T-helper 17 cell (primary cell): ENCODE measurements at regions not wholly inside any gene's neighbourhood (a gene's known extent, or its start where the extent isn't known, plus 50 kb on each side); places are given as distances from the start of the nearest gene placed in this dataset.
"Not testable (repeated sequence)": the region's sequence is repeated elsewhere in the genome, so short reads cannot be mapped to it uniquely, and the experiment has no call there.

Source experiments
- ATAC-seq: fragments of 150-1000 bp; cut with Tn5 transposase; 2 replicates; pipeline ENCODE4 v1.10.0; 2021; ENCODE audit warnings: mild to moderate bottlenecking, moderate library complexity
- DNase-seq, 3 donors: peaks; one replicate each; pipeline versions ENCODE4 v3.0.0 to v3.0.0-alpha.2; 2020 to 2021
- H3K9me3 ChIP-seq: one replicate; pipeline ENCODE4 v1.7.0; 2013; ENCODE audit warnings: low read length, mild to moderate bottlenecking; ENCODE audit not compliant: control insufficient read depth, poor library complexity, severe bottlenecking
- H3K27ac Mint-ChIP-seq: one replicate; pipeline ENCODE4 v1.8.0; 2022; ENCODE audit warnings: mild to moderate bottlenecking, moderate library complexity, mixed read lengths
- H3K27me3 Mint-ChIP-seq: one replicate; pipeline ENCODE4 v1.8.0; 2022; ENCODE audit warnings: mixed read lengths
- H3K36me3 Mint-ChIP-seq: one replicate; pipeline ENCODE4 v1.8.0; 2022; ENCODE audit warnings: low read depth, mixed read lengths
- H3K4me1 Mint-ChIP-seq: one replicate; pipeline ENCODE4 v1.8.0; 2022; ENCODE audit warnings: mild to moderate bottlenecking, mixed read lengths
- H3K4me3 Mint-ChIP-seq: one replicate; pipeline ENCODE4 v1.8.0; 2022; ENCODE audit warnings: mild to moderate bottlenecking, moderate library complexity, mixed read lengths

DNA sequence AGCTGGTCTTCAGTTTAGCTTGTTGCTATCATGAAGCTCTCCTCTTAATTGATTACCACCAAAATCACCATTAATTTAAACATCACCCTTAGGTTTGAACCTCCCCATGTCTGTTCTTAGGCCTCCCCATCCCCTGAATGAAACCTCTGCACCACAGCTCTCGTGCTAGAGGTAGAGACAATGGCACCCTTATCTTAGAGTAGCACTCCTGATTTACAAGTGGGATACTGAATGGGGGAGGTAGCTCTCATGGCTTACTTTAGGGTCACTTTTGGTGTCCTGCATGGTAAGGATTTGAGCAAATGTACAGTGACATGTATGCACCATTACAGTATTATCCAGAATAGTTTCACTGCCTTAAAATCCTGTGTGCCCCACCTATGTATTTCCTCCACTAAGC, 115.6 kb upstream of the ADTRP start:
- no peak for DNase-seq
- no peaks in the 10 kb centered on the region for H3K36me3 Mint-ChIP-seq
- no peak overlapping the region for H3K4me3 Mint-ChIP-seq
- no peaks in the 10 kb centered on the region for H3K4me1 Mint-ChIP-seq
- no peaks in the 10 kb centered on the region for H3K27me3 Mint-ChIP-seq
- no peak for ATAC-seq
- H3K27ac Mint-ChIP-seq = no peak overlapping the region
- H3K9me3 ChIP-seq = no peaks in the 10 kb centered on the region

DNA sequence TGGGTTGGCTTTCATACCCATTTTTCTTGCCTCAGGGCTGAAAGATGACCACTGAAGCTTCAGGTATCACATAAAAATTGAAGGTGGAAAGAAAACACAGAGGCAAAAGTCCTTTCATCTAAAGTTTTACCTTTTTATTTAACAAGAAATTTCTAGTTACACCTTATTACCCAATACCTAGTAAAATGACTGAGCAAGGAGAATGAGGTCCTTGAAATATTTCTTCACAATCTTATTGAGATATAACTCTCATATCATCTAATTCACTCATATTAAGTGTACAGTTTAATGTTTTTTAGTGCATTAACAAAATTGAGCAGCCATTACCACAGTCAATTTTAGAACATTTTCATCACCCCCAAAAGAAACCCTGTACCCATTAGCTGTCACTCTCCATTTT, 112.9 kb upstream of the ADTRP start:
- Mint-ChIP-seq H3K27me3 (no peaks in the 10 kb centered on the region), H3K36me3 (no peaks in the 10 kb centered on the region), H3K4me1 (no peaks in the 10 kb centered on the region), H3K27ac (no peak overlapping the region), H3K4me3 (no peak overlapping the region)
- H3K9me3 ChIP-seq = no peaks in the 10 kb centered on the region
- no peak for DNase-seq
- no peak for ATAC-seq

DNA sequence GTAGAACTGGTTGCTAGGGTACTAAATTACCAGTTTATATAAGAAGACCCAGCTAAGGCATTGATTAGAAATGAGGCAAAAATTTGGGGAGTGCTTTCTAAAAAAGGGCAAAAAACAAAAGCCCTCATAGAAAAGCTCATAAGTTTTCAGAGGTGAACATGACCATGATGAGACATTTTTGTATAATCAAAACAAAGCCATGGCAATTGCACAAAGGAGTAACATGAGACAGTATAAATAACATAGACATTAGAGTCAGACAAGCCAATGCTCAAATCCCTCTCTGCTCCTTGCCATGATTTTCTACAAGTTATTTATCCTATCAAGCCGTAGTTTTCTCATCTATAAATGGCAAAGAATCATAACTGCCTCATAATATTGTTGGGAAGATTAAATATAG, 112.2 kb upstream of the ADTRP start:
- H3K4me1 Mint-ChIP-seq = no peaks in the 10 kb centered on the region
- no peaks in the 10 kb centered on the region for H3K36me3 Mint-ChIP-seq
- no peaks in the 10 kb centered on the region for H3K27me3 Mint-ChIP-seq
- no peak overlapping the region for H3K4me3 Mint-ChIP-seq
- H3K27ac Mint-ChIP-seq = no peak overlapping the region
- DNase-seq (no peak), ATAC-seq (no peak)
- no peaks in the 10 kb centered on the region for H3K9me3 ChIP-seq

DNA sequence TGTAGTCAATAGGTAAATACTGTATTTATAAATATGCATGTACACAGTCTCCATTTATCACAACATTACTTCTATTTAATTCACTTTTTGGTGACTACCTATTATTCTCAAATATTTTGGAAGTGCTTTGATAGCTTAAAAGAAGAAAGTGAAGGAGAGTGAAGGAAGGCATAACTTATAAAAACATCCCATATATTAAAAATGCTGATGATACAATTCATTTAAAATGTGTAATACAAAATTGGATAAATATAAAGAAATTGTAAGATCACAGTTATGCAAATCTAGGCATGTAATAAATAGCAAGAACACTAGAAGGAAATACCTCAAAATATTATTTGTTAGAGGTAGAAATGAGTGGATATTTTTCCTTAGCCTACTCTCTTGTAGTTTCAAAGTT, 111.6 kb upstream of the ADTRP start:
- Mint-ChIP-seq H3K4me1 (no peaks in the 10 kb centered on the region), H3K36me3 (no peaks in the 10 kb centered on the region), H3K4me3 (no peak overlapping the region), H3K27ac (no peak overlapping the region), H3K27me3 (no peaks in the 10 kb centered on the region)
- no peak for DNase-seq
- ATAC-seq = no peak
- no peaks in the 10 kb centered on the region for H3K9me3 ChIP-seq

DNA sequence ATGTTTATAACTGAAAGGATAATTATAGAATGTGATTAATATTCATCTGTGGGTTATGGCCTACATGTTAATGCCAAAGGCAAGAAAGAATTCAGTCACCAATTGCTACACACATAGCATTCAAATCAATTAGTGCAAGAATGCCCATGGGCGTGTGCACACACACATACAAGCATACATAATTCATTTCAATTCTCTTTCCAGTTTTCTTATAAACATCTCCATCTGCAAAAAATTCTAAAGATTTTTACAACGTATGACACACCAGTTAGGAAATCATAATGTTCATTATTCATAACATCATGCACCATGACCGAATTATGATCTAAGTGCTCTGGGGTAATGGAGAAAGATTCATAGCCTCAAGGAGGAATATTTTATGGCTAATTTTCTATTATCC, 111.0 kb upstream of the ADTRP start:
- H3K4me1 Mint-ChIP-seq = no peaks in the 10 kb centered on the region
- no peak overlapping the region for H3K4me3 Mint-ChIP-seq
- H3K27ac Mint-ChIP-seq = no peak overlapping the region
- no peak for DNase-seq
- no peaks in the 10 kb centered on the region for H3K27me3 Mint-ChIP-seq
- H3K9me3 ChIP-seq = no peaks in the 10 kb centered on the region
- H3K36me3 Mint-ChIP-seq = no peaks in the 10 kb centered on the region
- ATAC-seq = no peak

DNA sequence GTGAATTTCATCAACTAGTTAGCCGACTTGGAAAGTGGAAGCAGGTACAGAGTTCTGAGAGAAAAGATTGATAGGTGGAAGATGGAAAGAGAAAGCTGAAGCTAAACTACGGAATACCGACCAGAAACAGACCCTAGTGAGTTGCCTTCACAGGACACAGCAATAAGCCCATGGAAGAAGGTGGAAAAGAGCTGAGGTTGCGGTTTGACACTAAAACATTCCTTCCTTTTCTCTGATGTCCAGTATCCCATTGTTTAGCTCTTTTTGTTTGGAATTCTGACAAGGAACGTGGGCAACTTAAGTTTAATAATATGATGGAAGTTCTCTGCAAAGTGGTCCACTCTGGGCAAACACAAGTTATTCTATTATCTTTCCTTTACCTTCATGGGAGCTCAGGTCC, 110.1 kb upstream of the ADTRP start:
- DNase-seq = no peak
- no peaks in the 10 kb centered on the region for H3K9me3 ChIP-seq
- H3K4me1 Mint-ChIP-seq = no peaks in the 10 kb centered on the region
- no peak overlapping the region for H3K4me3 Mint-ChIP-seq
- peak overlapping the region; percentile 10 for H3K27ac Mint-ChIP-seq
- H3K36me3 Mint-ChIP-seq = no peaks in the 10 kb centered on the region
- no peaks in the 10 kb centered on the region for H3K27me3 Mint-ChIP-seq
- ATAC-seq = no peak

DNA sequence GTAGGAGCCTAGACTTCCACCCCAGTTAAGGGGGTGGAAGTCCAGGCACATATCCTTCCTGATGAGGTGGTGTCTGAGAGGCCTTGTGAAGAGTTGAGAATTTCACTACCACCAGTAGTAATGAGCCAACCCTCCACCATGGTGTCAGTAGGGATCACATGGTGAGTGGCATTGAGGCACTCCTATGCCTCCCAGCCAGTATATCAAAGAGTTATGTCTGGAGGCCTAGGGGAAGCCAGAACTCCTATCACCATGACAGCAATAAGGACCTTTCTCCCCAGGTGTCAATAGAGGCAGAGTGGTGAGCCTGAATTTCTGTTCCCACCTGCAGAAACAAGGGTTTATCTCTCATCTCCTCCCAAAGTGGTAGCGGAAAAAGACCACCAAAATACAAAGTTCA, 106.6 kb upstream of the ADTRP start:
- no peaks in the 10 kb centered on the region for H3K9me3 ChIP-seq
- no peak overlapping the region for H3K27ac Mint-ChIP-seq
- no peak overlapping the region for H3K4me3 Mint-ChIP-seq
- H3K36me3 Mint-ChIP-seq = no peaks in the 10 kb centered on the region
- DNase-seq (no peak), ATAC-seq (no peak)
- no peaks in the 10 kb centered on the region for H3K4me1 Mint-ChIP-seq
- no peaks in the 10 kb centered on the region for H3K27me3 Mint-ChIP-seq

DNA sequence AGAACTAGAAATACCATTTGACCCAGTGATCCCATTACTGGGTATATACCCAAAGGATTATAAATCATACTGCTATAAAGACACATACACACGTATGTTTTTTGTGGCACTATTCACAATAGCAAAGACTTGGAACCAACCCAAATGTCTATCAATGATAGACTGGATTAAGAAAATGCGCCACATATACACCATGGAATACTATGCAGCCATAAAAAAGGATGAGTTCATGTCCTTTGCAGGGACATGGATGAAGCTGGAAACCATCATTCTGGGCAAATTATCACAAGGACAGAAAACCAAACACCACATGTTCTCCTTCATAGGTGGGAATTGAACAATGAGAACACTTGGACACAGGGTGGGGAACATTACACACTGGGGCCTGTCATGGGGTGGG, 104.9 kb upstream of the ADTRP start:
- not testable (repeated sequence) for H3K9me3 ChIP-seq, H3K27me3 Mint-ChIP-seq, H3K27ac Mint-ChIP-seq, H3K36me3 Mint-ChIP-seq, DNase-seq, H3K4me1 Mint-ChIP-seq, H3K4me3 Mint-ChIP-seq, ATAC-seq

DNA sequence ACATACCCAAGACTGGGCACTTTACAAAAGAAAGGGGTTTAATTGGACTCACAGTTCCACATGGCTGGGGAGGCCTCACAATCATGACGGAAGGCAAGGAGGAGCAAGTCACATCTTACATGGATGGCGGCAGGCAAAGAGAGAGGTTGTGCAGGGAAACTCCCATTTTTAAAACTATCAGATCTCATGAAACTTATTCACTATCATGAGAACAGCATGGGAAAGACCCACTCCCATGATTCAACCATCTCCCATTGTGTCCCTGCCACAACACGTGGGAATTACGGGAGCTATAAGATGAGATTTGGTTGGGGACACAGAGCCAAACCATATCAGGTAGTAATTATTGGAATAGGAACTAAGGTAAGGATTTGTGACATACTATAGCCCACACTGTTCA, 101.6 kb upstream of the ADTRP start:
- H3K4me1 Mint-ChIP-seq, H3K27me3 Mint-ChIP-seq, H3K27ac Mint-ChIP-seq: not testable (repeated sequence)

DNA sequence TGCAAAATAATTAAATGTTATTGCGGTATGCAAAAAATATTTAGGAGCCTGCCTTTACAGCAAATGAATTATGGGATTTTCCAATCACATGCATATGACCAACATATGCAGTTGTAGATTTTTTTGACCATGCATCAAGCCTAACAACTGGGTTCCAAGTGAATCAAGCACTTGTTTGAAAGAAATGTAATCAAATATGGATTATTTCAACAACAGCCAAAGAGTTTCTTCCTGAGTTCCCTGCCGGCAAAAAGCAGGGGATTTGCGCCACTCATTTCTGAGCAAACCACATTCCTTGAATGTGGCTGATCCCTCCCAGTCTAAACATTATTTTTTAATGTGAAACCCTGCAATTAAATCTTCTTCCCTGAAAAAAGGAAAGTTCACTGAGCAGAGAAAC, 100.1 kb upstream of the ADTRP start:
- no peaks in the 10 kb centered on the region for H3K9me3 ChIP-seq
- no peak overlapping the region for H3K4me3 Mint-ChIP-seq
- H3K4me1 Mint-ChIP-seq = no peaks in the 10 kb centered on the region
- DNase-seq (no peak), ATAC-seq (no peak)
- H3K27ac Mint-ChIP-seq = no peak overlapping the region
- peaks cover 15% of the 10 kb centered on the region for H3K27me3 Mint-ChIP-seq
- H3K36me3 Mint-ChIP-seq = peaks cover 3% of the 10 kb centered on the region

More for the DNA sequence above, 101.6 kb upstream of the ADTRP start:
- DNase-seq, ATAC-seq, H3K9me3 ChIP-seq, H3K36me3 Mint-ChIP-seq, H3K4me3 Mint-ChIP-seq: not testable (repeated sequence)

DNA sequence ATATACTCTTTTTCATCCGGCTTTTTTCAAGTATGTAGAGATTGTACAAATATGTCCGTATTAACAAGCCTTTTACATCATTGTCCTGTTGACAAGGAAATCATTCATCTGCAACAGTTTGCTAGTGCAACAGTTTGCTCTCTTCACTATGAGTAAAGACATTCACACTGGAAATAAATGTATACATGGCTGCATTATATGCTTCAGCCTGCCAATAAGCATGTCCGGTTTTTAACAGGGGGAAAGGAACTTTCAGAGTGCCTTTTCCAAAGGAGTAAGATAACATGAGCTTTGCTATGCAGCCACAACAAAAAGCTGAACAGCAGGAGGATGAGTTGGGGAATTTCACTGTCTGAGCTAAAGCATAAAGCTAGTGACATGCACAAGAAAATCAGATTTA, 99.4 kb upstream of the ADTRP start:
- Mint-ChIP-seq H3K4me3 (no peak overlapping the region), H3K36me3 (peaks cover 3% of the 10 kb centered on the region), H3K27me3 (peaks cover 15% of the 10 kb centered on the region), H3K27ac (no peak overlapping the region), H3K4me1 (no peaks in the 10 kb centered on the region)
- DNase-seq (no peak), ATAC-seq (no peak)
- H3K9me3 ChIP-seq = no peaks in the 10 kb centered on the region

DNA sequence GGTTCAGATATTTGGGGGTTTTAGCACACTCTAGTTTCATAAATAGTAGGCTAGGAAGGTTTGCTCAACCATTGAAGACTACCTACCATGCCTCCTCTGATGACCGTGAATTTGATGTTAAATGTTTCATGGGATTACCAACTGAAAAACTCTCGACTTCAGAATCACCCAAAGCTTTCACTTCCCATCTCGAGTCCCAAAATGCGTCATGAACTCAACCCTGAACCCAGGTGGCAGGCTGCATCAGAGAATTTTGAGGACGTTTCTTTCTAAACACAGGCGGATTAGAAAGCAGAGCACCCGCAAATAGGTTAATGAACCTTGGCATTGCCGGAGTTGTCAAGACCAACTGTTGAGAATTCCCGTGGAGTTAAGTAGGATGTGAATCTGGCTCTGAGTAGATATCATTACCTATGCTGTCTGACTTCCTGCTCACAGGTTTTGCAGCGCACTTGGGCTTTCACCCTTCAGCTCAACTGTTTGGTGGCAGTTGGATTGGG, 98.4 kb upstream of the ADTRP start:
- Mint-ChIP-seq H3K27ac (no peak overlapping the region), H3K27me3 (peaks cover 15% of the 10 kb centered on the region), H3K4me3 (no peak overlapping the region), H3K4me1 (no peaks in the 10 kb centered on the region), H3K36me3 (peaks cover 3% of the 10 kb centered on the region)
- DNase-seq (no peak), ATAC-seq (peak; percentile 20)
- no peaks in the 10 kb centered on the region for H3K9me3 ChIP-seq

DNA sequence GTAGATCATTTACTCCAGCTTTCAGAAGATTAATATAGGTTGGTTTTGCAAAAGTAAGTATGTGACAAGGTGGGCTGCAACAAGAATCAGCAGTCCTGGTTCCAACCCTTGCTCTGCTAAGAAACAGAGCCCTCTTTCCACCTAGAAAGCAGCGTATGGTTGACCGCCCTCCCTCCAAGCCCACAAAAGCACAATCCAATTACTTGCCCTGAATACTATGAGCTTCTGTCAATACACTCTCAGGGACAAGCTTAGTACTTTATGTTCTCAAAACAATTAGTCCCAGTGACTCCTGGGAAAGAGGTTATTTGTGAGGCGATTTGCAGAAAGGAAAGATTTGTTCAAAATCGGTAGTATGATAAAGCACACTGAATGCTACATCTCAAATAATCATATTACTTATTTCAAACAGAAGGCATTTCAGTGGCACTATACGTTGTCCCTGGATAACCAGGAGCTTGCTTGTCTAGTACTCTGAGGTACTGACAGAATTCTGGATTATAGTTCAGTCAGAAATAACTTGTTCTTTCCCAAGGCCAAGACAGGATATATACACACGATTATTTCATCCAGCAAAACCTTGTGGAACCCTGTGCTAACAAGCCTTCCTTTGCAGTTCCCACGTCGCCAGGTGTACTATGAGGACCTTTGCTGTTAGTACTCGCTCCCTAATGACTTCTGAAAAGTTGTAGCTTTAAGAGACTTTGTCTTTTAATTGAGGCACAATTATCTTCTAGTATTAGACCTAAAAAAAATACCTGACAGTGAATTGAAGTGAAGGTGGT, 96.9 kb upstream of the ADTRP start:
- H3K36me3 Mint-ChIP-seq = peaks cover 3% of the 10 kb centered on the region
- no peak overlapping the region for H3K4me3 Mint-ChIP-seq
- H3K27me3 Mint-ChIP-seq = peaks cover 15% of the 10 kb centered on the region
- DNase-seq = no peak
- ATAC-seq = no peak
- H3K9me3 ChIP-seq = no peaks in the 10 kb centered on the region
- H3K4me1 Mint-ChIP-seq = no peaks in the 10 kb centered on the region
- H3K27ac Mint-ChIP-seq = no peak overlapping the region

DNA sequence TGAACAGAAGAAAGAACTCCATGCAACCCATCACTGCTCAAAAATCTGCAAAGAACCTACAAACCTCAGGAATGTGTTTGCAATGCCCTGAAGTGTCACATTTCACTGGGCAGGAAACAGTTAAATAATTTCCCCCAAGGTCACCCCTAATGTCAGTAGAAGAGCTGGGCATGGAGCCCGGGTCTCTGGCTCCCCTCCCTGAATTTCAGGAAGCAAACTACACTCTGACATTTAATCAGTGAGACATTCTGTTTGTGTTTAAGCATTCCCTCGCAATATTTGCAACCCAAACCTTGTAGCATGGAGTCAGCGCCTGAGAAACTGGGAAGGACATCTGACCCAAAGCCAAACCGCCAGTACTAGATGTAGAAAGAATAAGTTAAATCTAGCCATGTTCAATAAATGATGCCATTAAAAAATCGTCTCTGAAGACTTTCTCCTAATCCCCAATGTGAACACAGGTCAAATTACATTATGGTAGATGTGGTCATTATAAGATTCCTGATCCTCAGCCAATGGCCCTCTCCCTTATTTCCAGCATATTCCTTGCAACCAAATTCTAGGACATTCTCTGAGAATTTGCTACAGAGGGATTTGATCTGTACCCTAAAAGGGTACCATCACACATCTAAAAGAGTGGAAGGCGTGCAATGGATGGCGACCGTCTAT, 91.2 kb upstream of the ADTRP start:
- Mint-ChIP-seq H3K4me3 (no peak overlapping the region), H3K4me1 (no peaks in the 10 kb centered on the region), H3K27me3 (peaks cover 2% of the 10 kb centered on the region), H3K27ac (no peak overlapping the region), H3K36me3 (peaks cover 3% of the 10 kb centered on the region)
- no peaks in the 10 kb centered on the region for H3K9me3 ChIP-seq
- DNase-seq (no peak), ATAC-seq (no peak)
